ENCODE measurements at regions not wholly inside any gene's neighbourhood (a gene's known extent, or its start where the extent isn't known, plus 50 kb on each side); places are given as distances from the start of the nearest gene placed in this dataset.
"Not testable (repeated sequence)": the region's sequence is repeated elsewhere in the genome, so short reads cannot be mapped to it uniquely, and the experiment has no call there.

- TF ChIP-seq CTCF (IDR thresholded peaks at IDR 0.05; ENCODE audit: low read depth, low read length); POLR2A (IDR thresholded peaks at IDR 0.05; ENCODE audit: extremely low read depth, insufficient read length); MYC (IDR thresholded peaks at IDR 0.05; ENCODE audit: low read depth, low read length); MAX (IDR thresholded peaks at IDR 0.05; ENCODE audit: low read depth, low read length): not testable (repeated sequence)
These were observed 167.5 kb upstream of the MARCKS start for GRCh38 chr6:113689620-113690019.

Measured in NB4 (cell line).